ENCODE measurements at regions not wholly inside any gene's neighbourhood (a gene's known extent, or its start where the extent isn't known, plus 50 kb on each side); places are given as distances from the start of the nearest gene placed in this dataset.

- TF ChIP-seq SP1 (IDR thresholded peaks at IDR 0.05) = no peak
- TF ChIP-seq, protein P1, sequence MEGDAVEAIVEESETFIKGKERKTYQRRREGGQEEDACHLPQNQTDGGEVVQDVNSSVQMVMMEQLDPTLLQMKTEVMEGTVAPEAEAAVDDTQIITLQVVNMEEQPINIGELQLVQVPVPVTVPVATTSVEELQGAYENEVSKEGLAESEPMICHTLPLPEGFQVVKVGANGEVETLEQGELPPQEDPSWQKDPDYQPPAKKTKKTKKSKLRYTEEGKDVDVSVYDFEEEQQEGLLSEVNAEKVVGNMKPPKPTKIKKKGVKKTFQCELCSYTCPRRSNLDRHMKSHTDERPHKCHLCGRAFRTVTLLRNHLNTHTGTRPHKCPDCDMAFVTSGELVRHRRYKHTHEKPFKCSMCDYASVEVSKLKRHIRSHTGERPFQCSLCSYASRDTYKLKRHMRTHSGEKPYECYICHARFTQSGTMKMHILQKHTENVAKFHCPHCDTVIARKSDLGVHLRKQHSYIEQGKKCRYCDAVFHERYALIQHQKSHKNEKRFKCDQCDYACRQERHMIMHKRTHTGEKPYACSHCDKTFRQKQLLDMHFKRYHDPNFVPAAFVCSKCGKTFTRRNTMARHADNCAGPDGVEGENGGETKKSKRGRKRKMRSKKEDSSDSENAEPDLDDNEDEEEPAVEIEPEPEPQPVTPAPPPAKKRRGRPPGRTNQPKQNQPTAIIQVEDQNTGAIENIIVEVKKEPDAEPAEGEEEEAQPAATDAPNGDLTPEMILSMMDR (IDR thresholded peaks at IDR 0.05; ENCODE audit: low read depth, low read length, missing input control) = no peak
Measured at GRCh38 chr6:22827760-22828159, 258.4 kb downstream of the HDGFL1 start.
